SW 1271 (cell line): ENCODE measurements at regions not wholly inside any gene's neighbourhood (a gene's known extent, or its start where the extent isn't known, plus 50 kb on each side); places are given as distances from the start of the nearest gene placed in this dataset.

Experiments
- DNase-seq, 2 experiments: peaks; one replicate each; lab custom pipeline; 2025; lab: John Stamatoyannopoulos, UW

GRCh38 chr2:220057391-220057790 is 430.0 kb downstream of the SLC4A3 start:
- DNase-seq = no peak

DNA sequence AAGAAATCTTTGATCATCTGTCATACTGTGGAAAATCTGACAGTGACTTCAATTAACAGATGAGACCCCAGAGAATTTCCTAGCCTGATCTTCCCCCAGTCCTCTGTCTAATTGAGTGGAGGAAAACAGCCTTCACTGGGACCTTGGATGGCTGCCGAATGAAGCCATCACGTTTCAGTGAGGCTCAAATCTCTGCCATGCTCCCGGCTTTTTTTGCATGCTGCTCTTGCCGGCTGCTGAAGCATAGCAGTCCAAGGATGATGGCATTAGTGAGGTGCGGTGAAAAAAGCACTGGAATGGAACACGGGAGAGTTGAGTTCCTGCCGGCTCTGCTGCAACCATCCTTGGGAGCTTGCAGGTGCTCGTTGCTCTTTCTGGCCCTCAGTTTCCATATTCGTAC is 430.5 kb downstream of the SLC4A3 start:
- DNase-seq = no peak

DNA sequence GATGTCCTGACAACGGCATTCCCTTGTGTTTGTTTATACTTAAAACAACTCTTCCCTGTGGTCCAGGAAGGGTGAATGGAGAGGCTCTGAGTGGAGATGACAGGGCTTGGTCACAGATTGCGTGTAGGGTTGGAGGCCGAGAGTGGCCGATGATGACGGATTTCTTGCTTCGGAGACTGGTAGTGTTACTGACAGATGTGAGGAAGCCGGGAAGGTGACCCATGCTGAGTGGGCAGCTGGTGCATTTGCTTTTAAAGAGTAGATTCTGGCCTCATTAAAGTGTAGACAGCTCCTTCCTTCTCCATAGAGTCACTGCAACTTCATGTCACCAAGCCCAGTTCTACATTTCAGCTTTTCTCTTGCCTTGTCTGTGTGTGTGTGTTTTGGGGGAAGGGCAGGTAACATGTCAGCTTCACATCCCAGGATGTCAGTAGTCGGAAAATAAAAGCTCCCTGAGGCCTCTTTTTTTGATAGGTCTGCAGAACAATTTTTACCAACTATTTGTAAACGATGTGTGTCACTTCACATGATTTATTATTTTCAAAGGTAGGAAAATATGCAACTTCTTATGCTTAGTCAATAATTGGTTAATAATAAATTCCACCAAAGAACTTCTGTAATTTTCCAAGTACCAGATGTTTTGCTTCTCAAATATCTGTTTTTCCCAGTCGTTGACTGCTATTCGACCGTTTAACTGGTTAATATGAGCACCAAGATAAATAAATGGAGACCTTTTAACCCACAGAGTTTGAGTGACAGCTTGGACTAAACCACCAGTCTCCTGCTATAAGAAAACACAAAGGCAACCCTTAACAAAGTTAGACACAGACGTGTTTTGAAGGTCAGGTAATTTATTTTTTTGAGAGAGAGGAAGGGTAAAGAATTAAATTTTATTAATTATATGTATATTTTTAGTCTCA is 436.9 kb downstream of the SLC4A3 start:
- DNase-seq = no peak

- DNase-seq = no peak
Observed at GRCh38 chr2:220065581-220065980, 438.2 kb downstream of the SLC4A3 start.

- DNase-seq = no peak
Observed at GRCh38 chr2:220068846-220069245, 441.4 kb downstream of the SLC4A3 start.

DNA sequence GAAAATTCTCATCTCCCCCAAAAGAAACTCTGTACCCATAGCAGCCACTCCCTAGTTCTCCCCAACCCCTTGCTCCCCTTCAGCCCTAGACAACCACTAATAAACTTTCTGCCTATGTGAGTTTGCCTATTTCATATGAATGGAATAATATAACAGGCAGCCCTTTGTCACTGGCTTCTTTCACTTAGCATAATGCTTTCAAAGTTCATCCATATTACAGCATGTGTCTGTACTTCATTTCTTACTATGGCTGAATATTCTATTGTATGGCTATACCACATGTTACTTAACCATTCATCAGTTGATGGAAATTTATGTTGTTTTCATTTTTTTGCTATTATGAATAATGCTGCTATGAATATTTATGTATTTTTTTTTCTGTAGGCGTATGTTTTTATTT is 442.9 kb downstream of the SLC4A3 start:
- no peak for DNase-seq

DNA sequence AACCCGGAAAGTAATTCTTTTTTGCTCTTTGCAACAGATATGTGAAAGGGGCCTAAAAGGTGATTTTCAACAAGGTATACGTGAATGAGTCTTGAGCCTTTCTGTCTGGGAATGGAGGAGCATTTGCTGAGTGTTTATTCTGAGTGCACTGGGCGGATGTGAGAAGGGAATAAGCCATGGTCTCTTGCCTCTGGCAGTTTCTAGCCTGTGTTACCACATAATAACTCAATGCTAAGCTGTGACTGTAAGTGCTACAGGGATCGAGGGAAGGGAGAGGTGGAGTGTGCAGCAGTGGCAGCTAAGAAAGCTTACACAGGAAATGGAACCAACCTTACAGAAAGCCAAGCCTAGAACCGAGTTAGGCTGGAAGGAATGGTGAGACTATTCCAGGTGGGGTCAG is 444.3 kb downstream of the SLC4A3 start:
- no peak for DNase-seq

DNA sequence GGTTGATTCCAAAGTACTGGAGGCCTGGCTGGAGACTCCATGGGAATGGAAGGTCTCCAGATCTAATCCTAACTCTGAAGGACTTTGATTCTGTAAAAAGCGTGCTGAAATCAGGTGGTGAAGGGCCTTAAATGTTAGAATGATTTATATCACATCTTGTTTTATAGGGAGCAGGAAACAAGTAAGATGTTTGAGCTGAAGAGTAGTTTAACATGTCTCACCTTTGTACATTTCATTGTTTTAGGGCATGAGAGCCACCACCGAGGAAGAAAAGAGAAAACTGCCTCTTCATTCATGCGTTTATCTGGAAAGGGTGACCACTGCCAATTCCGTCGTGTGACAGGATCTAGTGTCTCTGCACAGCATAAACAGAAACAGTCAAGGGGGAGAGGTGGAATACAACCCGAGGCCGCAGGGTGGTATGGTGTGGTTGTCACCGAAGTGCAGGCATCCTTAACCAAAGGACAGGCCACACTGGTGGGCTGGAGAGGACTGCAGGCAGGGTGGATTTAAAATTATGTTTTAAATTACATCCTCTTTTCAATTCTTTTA is 445.3 kb downstream of the SLC4A3 start:
- no peak for DNase-seq

DNA sequence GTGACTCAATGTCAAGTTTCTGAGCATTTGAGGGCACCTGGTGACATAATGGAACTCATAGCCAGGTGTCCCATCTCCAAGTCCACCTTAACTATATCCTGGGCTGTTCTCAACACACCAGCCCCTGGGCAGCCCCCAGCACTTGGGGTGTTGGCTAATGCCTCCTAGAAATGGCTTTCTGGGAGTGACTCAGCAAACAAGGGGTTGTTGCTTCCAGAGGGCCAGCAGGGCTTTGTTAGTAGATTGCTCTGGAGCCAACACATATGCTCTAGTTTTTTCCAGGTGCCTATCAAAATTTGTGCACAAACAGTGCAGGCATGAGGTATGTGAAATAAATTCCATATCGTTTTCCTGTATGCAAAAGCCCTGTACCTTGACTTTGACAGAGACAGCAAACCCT is 448.4 kb downstream of the SLC4A3 start:
- no peak for DNase-seq

- no peak for DNase-seq
Observed at GRCh38 chr2:220076734-220077133, 449.3 kb downstream of the SLC4A3 start.

DNA sequence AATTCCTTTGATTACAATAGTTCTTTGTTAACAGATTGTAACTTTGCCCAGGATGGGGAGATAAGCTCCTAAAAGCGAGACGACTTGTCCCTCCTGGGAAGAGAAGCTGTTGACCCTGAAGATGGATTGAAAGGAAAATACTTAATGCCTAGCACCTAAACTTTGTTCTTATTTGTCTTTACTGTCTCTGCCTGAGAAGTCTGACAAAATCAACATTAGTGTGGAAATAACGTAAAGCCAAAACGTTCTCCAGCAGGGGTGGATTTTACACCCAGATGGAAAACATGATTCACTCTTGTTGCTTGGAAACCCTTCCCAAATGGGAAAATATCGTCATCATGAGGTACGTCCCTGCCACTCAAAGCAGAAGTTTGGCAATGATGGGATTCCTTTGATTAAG is 450.1 kb downstream of the SLC4A3 start:
- no peak for DNase-seq

GRCh38 chr2:220078439-220078838 is 451.0 kb downstream of the SLC4A3 start:
- no peak for DNase-seq

- no peak for DNase-seq
Observed at GRCh38 chr2:220079595-220079994, 452.2 kb downstream of the SLC4A3 start.

DNA sequence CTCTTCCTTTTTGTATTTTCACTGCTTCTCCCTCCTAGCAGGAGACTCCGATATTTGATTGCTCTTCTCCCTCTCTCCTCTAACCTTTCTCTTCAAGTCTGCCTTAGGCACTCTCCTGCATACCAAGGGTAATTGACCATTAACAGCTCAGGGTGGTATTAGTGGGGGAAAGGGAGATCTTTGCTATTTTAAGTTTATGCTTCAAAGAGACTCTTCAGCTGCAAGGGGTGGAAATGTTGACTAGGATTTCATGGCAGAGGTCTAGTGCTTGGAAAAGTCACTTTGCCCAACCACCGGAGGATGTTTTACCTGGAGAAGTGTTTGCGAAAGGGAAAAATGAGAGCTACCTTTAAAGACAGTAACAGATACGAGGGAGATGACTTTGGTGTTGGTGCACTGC is 453.7 kb downstream of the SLC4A3 start:
- DNase-seq = no peak

DNA sequence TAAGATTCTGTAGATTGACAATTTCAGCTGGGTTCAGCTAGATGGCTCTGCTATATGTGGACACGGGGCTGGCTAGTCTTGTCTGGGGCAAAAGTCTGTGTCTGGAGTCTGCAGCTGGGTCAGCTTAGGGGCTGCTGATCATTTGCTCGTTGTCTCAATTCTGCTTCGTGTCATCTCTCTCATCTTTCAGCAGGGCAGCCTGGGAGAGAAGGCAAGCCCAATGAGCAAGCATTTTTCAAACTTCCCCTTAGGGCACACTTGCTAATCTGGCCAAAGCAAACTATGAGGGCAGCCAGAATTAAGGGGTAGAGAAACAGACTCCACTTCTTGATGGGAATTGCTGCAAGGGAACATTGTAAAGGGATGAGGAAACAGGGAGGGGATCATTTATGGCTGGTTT is 462.6 kb downstream of the SLC4A3 start:
- no peak for DNase-seq

DNA sequence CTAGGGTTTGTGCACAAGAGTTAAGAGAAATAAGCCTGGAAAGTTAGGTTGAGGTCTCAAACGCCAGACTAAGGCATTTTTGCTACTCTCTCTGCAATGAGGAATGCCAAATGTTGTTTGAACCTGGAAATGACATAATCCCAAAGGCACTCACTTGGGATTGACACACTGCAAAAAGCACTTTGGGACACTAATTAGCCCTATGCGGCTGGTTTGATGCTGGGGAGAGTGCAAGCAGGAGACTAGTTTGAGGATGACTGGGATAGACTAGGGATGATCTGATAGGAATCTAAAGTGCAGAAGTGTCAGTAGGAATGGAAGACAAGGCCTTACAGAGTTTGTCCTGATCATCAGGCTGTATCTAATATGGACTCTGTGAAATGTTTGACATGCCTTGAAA is 469.0 kb downstream of the SLC4A3 start:
- no peak for DNase-seq

GRCh38 chr2:220101980-220102379 is 474.6 kb downstream of the SLC4A3 start:
- no peak for DNase-seq

DNA sequence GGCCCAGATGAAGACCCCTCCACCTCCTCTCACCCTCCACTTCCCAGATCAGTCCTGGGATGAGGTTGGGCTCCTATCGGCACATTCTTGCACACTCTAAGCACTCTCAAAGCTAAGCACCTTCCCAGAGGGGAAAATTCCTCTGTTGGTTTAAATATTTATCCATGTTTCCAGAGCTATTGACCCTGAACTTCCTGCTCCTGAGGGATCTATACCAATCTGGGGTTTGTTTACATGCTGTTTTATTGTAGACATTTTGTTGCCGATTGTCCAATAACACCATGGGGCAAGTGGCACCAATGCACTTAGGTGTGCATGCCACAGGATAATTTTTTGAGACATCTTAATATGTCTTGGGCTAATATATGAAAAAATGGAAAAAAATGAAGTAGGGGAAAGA is 476.2 kb downstream of the SLC4A3 start:
- no peak for DNase-seq

- DNase-seq = no peak
Observed at GRCh38 chr2:220104871-220105351, 477.5 kb downstream of the SLC4A3 start.

GRCh38 chr2:220106065-220106464 is 478.6 kb downstream of the SLC4A3 start:
- no peak for DNase-seq

GRCh38 chr2:220107380-220107791 is 480.0 kb downstream of the SLC4A3 start:
- DNase-seq = no peak

GRCh38 chr2:220114443-220114842 is 487.0 kb downstream of the SLC4A3 start:
- no peak for DNase-seq

DNA sequence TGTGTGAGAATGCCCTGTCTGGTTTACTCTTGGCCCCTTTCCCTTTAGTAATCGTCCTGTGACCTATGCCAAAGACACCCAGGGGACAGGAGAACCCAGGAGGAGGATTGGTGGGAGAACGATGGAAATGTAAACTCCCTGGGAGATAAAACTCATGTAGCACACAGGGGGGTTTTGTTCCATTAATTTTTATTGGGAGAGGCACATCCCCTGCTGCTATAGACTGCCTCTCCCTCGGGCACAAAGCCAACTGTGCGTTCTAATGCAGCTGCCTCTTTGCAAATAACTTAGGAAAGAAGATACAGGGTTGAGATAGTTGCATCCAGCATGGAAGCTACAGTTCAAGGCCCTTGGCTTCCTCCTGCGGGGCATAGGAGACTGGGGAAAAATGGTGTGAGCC is 489.6 kb downstream of the SLC4A3 start:
- no peak for DNase-seq

- DNase-seq = no peak
Observed at GRCh38 chr2:220120041-220120440, 492.6 kb downstream of the SLC4A3 start.
